CD8-positive, alpha-beta memory T cell (primary cell): ENCODE measurements at regions not wholly inside any gene's neighbourhood (a gene's known extent, or its start where the extent isn't known, plus 50 kb on each side); places are given as distances from the start of the nearest gene placed in this dataset.

Source experiments
- CTCF ChIA-PET: fragments of 350-600 bp; sonication (Branson Sonifier 250); formaldehyde crosslinking; loops from one replicate; lab custom pipeline; 2021; ENCODE audit warnings: antibody characterized with exemption; lab: Charles Lee
- POLR2A ChIA-PET: fragments of 350-600 bp; sonication (Branson Sonifier 250); formaldehyde crosslinking; loops from one replicate; lab custom pipeline; 2021; ENCODE audit warnings: antibody characterized with exemption; lab: Charles Lee
- DNase-seq, 5 donors: peaks; one replicate each; pipeline versions ENCODE4 v3.0.0 to v3.0.0-alpha.2; 2020 to 2022; ENCODE audit warnings: mixed read lengths in 1 of 5
- H3K27ac ChIP-seq: one replicate; pipeline ENCODE4 v1.7.0; 2013; ENCODE audit warnings: low read depth, mild to moderate bottlenecking, low read length, moderate library complexity
- H3K27me3 ChIP-seq: 2 replicates; pipeline ENCODE4 v1.7.0; 2013; ENCODE audit warnings: low read length, mild to moderate bottlenecking; ENCODE audit not compliant: insufficient read depth, poor library complexity, severe bottlenecking
- H3K36me3 ChIP-seq: 2 replicates; pipeline ENCODE4 v1.7.0; 2013; ENCODE audit warnings: mild to moderate bottlenecking, low read length, moderate library complexity; ENCODE audit not compliant: insufficient read depth
- H3K4me1 ChIP-seq: 2 replicates; pipeline ENCODE4 v1.7.0; 2013; ENCODE audit warnings: mild to moderate bottlenecking, low read length, moderate library complexity; ENCODE audit not compliant: insufficient read depth
- H3K4me3 ChIP-seq: 2 replicates; pipeline ENCODE4 v1.7.0; 2013; ENCODE audit warnings: mild to moderate bottlenecking, low read length
- H3K9me3 ChIP-seq: 2 replicates; pipeline ENCODE4 v1.7.0; 2013; ENCODE audit warnings: mild to moderate bottlenecking, low read length
- H3K27ac Mint-ChIP-seq, 8 donors: one replicate each; pipeline ENCODE4 v1.8.0; 2020 to 2021; ENCODE audit warnings: mixed read lengths in 8 of 8, mild to moderate bottlenecking in 6 of 8, inconsistent platforms in 3 of 8, moderate library complexity in 3 of 8
- H3K27me3 Mint-ChIP-seq, 2 donors: one replicate each; pipeline ENCODE4 v1.8.0; 2020 to 2021; ENCODE audit warnings: mixed read lengths in 2 of 2, mild to moderate bottlenecking in 1 of 2, moderate library complexity in 1 of 2
- H3K36me3 Mint-ChIP-seq, 3 donors: one replicate each; pipeline ENCODE4 v1.8.0; 2020 to 2021; ENCODE audit warnings: mixed read lengths in 3 of 3, inconsistent platforms in 1 of 3, mild to moderate bottlenecking in 1 of 3
- H3K4me1 Mint-ChIP-seq, 3 donors: one replicate each; pipeline ENCODE4 v1.8.0; 2020 to 2021; ENCODE audit warnings: mixed read lengths in 3 of 3, inconsistent platforms in 1 of 3, mild to moderate bottlenecking in 1 of 3
- H3K4me3 Mint-ChIP-seq, 7 donors: one replicate each; pipeline ENCODE4 v1.8.0; 2020 to 2021; ENCODE audit warnings: mixed read lengths in 7 of 7, mild to moderate bottlenecking in 6 of 7, moderate library complexity in 4 of 7, inconsistent platforms in 2 of 7
- H3K9me3 Mint-ChIP-seq, 5 donors: one replicate each; pipeline ENCODE4 v1.8.0; 2020 to 2022; ENCODE audit warnings: mixed read lengths in 5 of 5, mild to moderate bottlenecking in 3 of 5, moderate library complexity in 2 of 5, inconsistent platforms in 1 of 5

- Mint-ChIP-seq H3K4me1 (no peaks in the 10 kb centered on the region), H3K4me3 (no peak overlapping the region), H3K27me3 (peaks cover 5 to 11% of the 10 kb centered on the region in 2 donors), H3K36me3 (no peaks in the 10 kb centered on the region), H3K27ac (peak overlapping the region in 1 of 8 donors; percentile 22), H3K9me3 (peaks cover 0 to 2% (median 0%) of the 10 kb centered on the region in 5 donors)
- Histone ChIP-seq H3K27me3 (no peaks in the 10 kb centered on the region), H3K4me3 (no peak overlapping the region), H3K36me3 (no peaks in the 10 kb centered on the region), H3K9me3 (no peaks in the 10 kb centered on the region), H3K27ac (no peak overlapping the region), H3K4me1 (no peaks in the 10 kb centered on the region)
- POLR2A ChIA-PET: no interaction called here
- CTCF ChIA-PET: no interaction called here
- DNase-seq: peak in 2 of 5 donors; percentile 0 to 8
Measured at GRCh38 chr14:104356738-104357688, 218.6 kb downstream of the KIF26A start.

GRCh38 chr14:104357689-104358527, 219.5 kb downstream of the KIF26A start:
- Histone ChIP-seq H3K27ac (no peak overlapping the region), H3K4me1 (no peaks in the 10 kb centered on the region), H3K4me3 (no peak overlapping the region), H3K9me3 (no peaks in the 10 kb centered on the region), H3K36me3 (no peaks in the 10 kb centered on the region), H3K27me3 (no peaks in the 10 kb centered on the region)
- Mint-ChIP-seq H3K27ac (no peak overlapping the region), H3K4me3 (no peak overlapping the region), H3K9me3 (no peaks in the 10 kb centered on the region), H3K27me3 (peaks cover 5 to 11% of the 10 kb centered on the region in 2 donors), H3K36me3 (no peaks in the 10 kb centered on the region), H3K4me1 (no peaks in the 10 kb centered on the region)
- ChIA-PET CTCF (no interaction called here), POLR2A (no interaction called here)
- peak in 1 of 5 donors; percentile 30 for DNase-seq

- no peaks in the 10 kb centered on the region for H3K36me3 ChIP-seq
- Mint-ChIP-seq H3K9me3 (no peaks in the 10 kb centered on the region), H3K27ac (no peak overlapping the region), H3K27me3 (peaks cover 5 to 7% of the 10 kb centered on the region in 2 donors), H3K36me3 (no peaks in the 10 kb centered on the region), H3K4me3 (no peak overlapping the region), H3K4me1 (no peaks in the 10 kb centered on the region)
- no peak overlapping the region for H3K4me3 ChIP-seq
- H3K9me3 ChIP-seq: no peaks in the 10 kb centered on the region
- H3K27me3 ChIP-seq: no peaks in the 10 kb centered on the region
- peak in 1 of 5 donors; percentile 40 for DNase-seq
- POLR2A ChIA-PET: no interaction called here
- no peaks in the 10 kb centered on the region for H3K4me1 ChIP-seq
- no peak overlapping the region for H3K27ac ChIP-seq
- CTCF ChIA-PET: no interaction called here
Measured at GRCh38 chr14:104358528-104359300, 220.3 kb downstream of the KIF26A start.

GRCh38 chr14:104359301-104359968, 220.1 kb upstream of the C14orf180 start:
- H3K4me1 ChIP-seq: no peaks in the 10 kb centered on the region
- ChIA-PET CTCF (interaction anchor here (0.7 kb wide), 1 partner anchor 31 kb away, joined by 3 read pairs; no protein-coding TSS in a partner anchor), POLR2A (no interaction called here)
- no peaks in the 10 kb centered on the region for H3K27me3 ChIP-seq
- no peak overlapping the region for H3K4me3 ChIP-seq
- H3K9me3 ChIP-seq: no peaks in the 10 kb centered on the region
- no peaks in the 10 kb centered on the region for H3K36me3 ChIP-seq
- DNase-seq: peak in 1 of 5 donors; percentile 21
- Mint-ChIP-seq H3K27ac (no peak overlapping the region), H3K4me1 (no peaks in the 10 kb centered on the region), H3K27me3 (peaks cover 4% of the 10 kb centered on the region in 2 donors), H3K9me3 (no peaks in the 10 kb centered on the region), H3K4me3 (no peak overlapping the region), H3K36me3 (no peaks in the 10 kb centered on the region)
- H3K27ac ChIP-seq: no peak overlapping the region

GRCh38 chr14:104359969-104360442, 219.6 kb upstream of the C14orf180 start:
- H3K9me3 Mint-ChIP-seq: no peaks in the 10 kb centered on the region
- Histone ChIP-seq H3K36me3 (no peaks in the 10 kb centered on the region), H3K27ac (no peak overlapping the region), H3K4me1 (no peaks in the 10 kb centered on the region), H3K9me3 (no peaks in the 10 kb centered on the region), H3K4me3 (no peak overlapping the region), H3K27me3 (no peaks in the 10 kb centered on the region)
- no peaks in the 10 kb centered on the region for H3K4me1 Mint-ChIP-seq
- H3K27ac Mint-ChIP-seq: no peak overlapping the region
- H3K36me3 Mint-ChIP-seq: no peaks in the 10 kb centered on the region
- ChIA-PET POLR2A (no interaction called here), CTCF (interaction anchor here (0.7 kb wide), 1 partner anchor 30 kb away, joined by 3 read pairs; no protein-coding TSS in a partner anchor)
- peaks cover 4% of the 10 kb centered on the region in 2 donors for H3K27me3 Mint-ChIP-seq
- peak in 1 of 5 donors; percentile 20 for DNase-seq
- H3K4me3 Mint-ChIP-seq: no peak overlapping the region

GRCh38 chr14:104360501-104360900, 219.1 kb upstream of the C14orf180 start:
- no peaks in the 10 kb centered on the region for H3K4me1 Mint-ChIP-seq
- POLR2A ChIA-PET: no interaction called here

GRCh38 chr14:104361101-104361591, 218.4 kb upstream of the C14orf180 start:
- Histone ChIP-seq H3K27ac (no peak overlapping the region), H3K4me3 (no peak overlapping the region), H3K27me3 (no peaks in the 10 kb centered on the region), H3K4me1 (no peaks in the 10 kb centered on the region), H3K9me3 (no peaks in the 10 kb centered on the region), H3K36me3 (no peaks in the 10 kb centered on the region)
- H3K27ac Mint-ChIP-seq: peak overlapping the region in 1 of 8 donors; percentile 93
- no peaks in the 10 kb centered on the region for H3K9me3 Mint-ChIP-seq
- ChIA-PET POLR2A (no interaction called here), CTCF (no interaction called here)
- no peaks in the 10 kb centered on the region for H3K4me1 Mint-ChIP-seq
- no peaks in the 10 kb centered on the region for H3K36me3 Mint-ChIP-seq
- no peak overlapping the region for H3K4me3 Mint-ChIP-seq
- H3K27me3 Mint-ChIP-seq: peaks cover 0 to 4% of the 10 kb centered on the region in 2 donors
- DNase-seq: peak in 1 of 5 donors; percentile 38

More at GRCh38 chr14:104360501-104360900, 219.1 kb upstream of the C14orf180 start:
- Mint-ChIP-seq H3K27me3 (peaks cover 3 to 4% of the 10 kb centered on the region in 2 donors), H3K9me3 (no peaks in the 10 kb centered on the region), H3K36me3 (no peaks in the 10 kb centered on the region), H3K27ac (no peak overlapping the region), H3K4me3 (no peak overlapping the region)
- no peaks in the 10 kb centered on the region for H3K36me3 ChIP-seq
- no peaks in the 10 kb centered on the region for H3K27me3 ChIP-seq
- H3K4me3 ChIP-seq: no peak overlapping the region
- no peaks in the 10 kb centered on the region for H3K9me3 ChIP-seq
- CTCF ChIA-PET: no interaction called here
- no peaks in the 10 kb centered on the region for H3K4me1 ChIP-seq
- DNase-seq: peak in 1 of 5 donors; percentile 15
- no peak overlapping the region for H3K27ac ChIP-seq
